HG03342 (cell line): ENCODE measurements at regions not wholly inside any gene's neighbourhood (a gene's known extent, or its start where the extent isn't known, plus 50 kb on each side); places are given as distances from the start of the nearest gene placed in this dataset.

Experiments
- ATAC-seq: cut with Tn5 transposase; IDR thresholded peaks from one replicate; pipeline ENCODE4 v1.9.1; 2021; ENCODE audit warnings: mild to moderate bottlenecking, moderate library complexity; ENCODE audit not compliant: unreplicated experiment

GRCh38 chr13:80562433-80563156 is 221.7 kb upstream of the SPRY2 start:
- ATAC-seq, result no peak

DNA sequence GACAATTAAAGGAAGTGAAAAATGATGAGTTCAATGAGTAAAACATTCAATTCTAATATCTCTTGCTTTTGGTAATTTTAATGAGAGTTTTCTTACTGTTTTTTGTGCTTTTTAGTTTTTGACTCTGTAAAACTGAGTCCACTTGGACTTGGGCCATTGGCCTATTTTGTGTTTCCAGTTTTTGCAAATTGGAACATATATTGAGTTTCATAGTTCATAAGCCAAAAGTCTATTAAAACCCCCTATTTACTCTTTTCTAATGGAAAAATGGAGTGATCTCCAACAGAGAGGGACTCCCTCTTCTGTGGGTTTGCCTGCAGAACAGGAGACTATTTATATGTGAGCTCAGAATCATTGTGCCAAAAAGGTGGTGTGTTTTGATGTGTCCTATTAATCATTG is 219.7 kb upstream of the SPRY2 start:
- no peak for ATAC-seq

DNA sequence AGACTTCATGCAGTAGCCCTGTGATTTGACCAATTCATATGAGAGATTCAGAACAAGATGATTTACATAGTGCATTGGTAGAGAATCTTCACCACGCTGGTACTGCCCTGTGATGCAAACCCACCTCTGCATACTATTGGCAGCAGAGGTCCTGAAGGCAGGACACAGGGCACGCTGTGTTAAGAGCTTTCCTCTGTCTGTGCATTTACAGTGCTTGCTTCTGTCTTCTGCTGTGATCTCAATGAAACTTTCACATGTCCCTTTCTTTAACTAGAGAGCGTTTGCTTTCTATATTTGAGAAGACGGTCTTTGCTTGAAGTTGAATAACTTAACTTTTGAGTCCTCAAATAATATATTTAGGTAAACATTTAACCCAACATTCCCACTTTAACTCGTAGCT is 219.0 kb upstream of the SPRY2 start:
- ATAC-seq, result no peak

DNA sequence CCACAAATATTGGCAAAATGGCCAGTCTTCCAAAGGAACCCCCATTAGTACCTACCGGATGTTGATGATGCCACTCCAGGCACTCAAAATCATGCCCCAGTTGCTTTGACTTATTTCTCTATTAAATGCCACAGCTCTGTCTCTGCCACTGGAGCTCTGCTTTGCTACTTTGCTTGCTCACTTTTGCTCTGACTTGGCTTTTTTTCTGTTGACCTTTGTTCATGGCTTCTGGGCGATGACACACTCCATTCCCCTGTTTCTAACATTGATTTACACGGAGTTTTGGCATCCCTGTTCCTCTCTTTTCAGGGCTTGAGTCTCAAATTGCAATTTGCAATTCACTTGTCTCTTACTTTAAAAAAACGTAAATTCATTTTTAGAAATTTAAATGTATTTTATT is 217.1 kb upstream of the SPRY2 start:
- no peak for ATAC-seq

DNA sequence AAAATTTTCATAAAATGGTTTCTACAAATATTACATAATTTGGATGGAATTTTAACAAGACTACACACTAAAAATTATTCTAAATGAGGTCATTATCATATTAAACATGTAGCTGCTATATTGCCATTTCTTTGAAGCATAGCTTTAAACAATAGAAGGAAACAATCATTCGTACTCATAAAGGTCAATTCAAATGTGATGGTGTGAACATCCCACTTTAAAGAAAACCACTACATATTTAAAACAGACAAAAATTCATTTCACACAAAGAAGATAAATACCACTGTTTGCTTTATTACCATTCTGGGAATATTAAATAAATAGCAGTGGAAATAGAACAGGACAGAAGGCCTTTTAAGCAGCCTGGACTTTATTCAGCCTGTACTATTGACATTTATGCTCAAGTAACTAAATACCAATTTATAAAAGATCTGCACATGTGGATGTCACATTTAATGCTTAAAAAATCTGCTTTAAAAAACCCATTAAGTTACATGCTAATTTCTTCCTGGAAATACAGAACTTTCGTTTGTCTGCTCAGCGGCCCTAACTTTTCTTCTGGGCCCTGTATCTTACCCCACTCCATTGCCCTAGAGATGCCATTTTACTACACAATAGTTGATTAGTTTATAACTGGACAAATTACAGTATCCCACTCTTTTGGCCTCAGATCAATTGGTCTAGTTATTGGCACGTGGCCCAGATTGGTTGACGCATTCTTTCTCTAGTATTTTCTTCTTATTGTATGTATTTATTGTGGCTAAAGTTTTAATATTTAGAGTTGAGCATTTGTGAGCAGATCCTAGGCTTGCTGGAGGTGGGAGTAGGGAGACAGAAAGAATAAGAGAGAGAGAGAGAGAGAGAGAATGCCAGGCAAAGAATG is 215.1 kb upstream of the SPRY2 start:
- ATAC-seq, result no peak

GRCh38 chr13:80552851-80553440 is 212.0 kb upstream of the SPRY2 start:
- no peak for ATAC-seq

- no peak for ATAC-seq
Observed at GRCh38 chr13:80551650-80552497, 210.9 kb upstream of the SPRY2 start.

GRCh38 chr13:80550971-80551441 is 210.1 kb upstream of the SPRY2 start:
- no peak for ATAC-seq

- no peak for ATAC-seq
Observed at GRCh38 chr13:80548915-80549314, 208.0 kb upstream of the SPRY2 start.

DNA sequence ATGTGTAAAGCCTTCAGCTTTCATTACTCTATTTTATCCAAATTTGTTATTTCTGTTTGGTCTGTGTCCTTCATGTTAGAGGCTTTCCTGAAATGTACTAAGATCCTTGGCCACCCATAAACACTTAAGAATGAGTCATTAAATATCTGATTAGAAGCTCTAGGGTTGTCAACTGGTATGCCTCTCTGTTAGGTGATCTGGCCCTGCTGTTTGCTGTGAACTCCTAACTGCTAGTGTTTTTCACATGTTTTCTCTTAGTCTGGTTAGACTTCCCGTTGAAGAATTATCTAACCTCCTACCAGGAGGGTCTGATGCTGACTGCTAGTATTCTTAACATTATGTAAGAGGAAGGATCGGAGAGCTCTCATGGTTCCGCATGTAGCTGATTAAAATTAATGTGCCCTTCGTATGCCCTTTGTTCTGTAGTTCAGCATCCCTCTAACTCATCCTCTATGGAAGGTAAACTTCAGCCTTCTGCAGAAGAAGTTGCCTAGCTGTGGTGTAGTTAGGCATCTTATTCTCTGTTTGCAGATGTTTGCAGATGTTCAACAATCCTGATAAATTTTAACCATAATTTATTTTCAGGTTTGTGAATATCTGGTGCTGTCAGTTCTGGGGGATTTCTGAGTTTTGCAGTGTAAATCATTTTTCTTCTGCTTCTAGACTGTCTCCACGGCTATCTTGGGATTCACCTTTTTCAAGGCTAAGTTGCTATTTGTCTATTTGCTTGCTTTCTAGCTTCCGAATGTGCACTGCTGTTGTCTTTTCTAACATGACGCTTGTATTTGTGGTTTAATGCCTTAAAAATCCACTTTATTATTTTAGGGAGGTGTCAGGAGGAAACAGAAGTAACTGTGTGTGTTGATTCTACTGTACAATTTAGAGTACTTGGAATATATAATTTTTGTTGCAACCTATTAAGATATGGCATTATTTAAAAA is 207.2 kb upstream of the SPRY2 start:
- no peak for ATAC-seq

GRCh38 chr13:80547341-80547740 is 206.4 kb upstream of the SPRY2 start:
- no peak for ATAC-seq

DNA sequence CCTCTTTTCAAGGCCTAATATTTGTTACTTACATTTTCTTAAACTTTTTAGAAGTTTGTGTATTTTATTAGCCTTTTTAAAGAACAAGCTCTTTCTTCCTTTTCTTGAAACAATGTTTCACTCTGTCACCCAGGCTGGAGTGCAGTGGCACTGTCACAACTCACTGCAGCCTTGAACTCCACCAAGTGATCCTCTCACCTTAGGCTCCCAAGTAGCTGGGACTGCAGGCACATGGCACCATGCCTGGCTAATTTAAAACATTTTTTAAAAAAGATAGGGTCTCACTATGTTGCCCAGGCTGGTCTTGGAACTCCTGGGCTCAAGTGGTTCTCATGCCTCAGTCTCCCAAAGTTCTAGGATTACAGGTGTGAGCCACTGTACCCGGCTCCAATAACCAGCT is 192.2 kb upstream of the SPRY2 start:
- ATAC-seq, result no peak

DNA sequence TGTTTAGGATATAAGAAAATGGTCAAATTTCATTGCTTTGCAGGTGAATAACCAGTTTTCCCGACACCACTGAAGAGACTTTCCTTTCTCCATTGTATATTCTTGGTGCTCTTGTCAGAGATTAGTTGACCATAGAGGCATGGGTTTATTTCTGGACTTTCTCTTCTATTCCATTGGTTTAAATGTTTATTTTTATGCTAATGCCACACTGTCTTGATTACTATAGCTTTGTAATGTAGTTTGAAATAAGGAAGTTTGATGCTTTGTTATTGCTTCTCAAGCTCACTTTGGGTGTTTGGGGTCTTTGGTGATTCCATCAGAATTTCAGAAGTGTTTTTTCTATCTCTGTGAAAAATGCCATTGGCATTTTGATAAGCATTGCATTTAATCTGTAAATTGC is 190.0 kb upstream of the SPRY2 start:
- ATAC-seq, result no peak

DNA sequence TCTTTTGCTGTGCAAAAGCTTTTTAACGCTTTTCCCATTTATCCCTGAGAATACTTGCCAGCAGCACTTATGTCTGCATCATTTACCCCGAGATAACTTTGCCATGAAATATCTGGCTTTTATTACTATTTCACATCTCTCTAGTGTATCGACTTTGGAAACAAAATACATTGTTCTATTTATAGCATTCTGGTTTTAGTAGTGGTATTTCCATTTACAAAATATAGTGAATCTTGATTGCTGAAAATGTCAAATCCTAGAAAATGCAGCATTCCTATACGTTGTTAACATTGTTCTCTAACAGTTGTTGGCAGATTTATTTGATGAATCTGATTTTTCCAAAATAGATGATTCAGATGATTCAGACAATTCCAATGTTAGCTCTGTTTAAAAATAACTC is 189.3 kb upstream of the SPRY2 start:
- ATAC-seq, result no peak

- no peak for ATAC-seq
Observed at GRCh38 chr13:80529734-80530133, 188.8 kb upstream of the SPRY2 start.

DNA sequence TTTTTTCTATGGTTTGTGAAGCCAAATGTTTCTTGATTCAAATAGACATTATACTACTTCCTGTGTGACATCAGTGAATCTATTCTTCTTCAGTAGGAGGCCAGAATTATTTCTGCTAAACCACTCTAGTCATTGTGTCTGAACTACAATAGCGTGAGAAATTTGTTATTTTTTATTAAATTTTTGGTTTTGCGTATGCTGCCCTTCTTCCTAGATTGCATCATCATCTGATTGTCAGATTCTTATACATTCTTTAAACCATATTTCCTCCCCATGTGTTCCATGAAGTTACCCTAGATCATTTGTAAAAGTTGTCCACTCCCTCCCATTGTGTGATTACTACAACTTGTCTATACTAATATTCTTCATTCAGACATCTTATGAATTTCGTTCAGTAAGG is 187.8 kb upstream of the SPRY2 start:
- ATAC-seq, result no peak

GRCh38 chr13:80527400-80527799 is 186.5 kb upstream of the SPRY2 start:
- no peak for ATAC-seq

DNA sequence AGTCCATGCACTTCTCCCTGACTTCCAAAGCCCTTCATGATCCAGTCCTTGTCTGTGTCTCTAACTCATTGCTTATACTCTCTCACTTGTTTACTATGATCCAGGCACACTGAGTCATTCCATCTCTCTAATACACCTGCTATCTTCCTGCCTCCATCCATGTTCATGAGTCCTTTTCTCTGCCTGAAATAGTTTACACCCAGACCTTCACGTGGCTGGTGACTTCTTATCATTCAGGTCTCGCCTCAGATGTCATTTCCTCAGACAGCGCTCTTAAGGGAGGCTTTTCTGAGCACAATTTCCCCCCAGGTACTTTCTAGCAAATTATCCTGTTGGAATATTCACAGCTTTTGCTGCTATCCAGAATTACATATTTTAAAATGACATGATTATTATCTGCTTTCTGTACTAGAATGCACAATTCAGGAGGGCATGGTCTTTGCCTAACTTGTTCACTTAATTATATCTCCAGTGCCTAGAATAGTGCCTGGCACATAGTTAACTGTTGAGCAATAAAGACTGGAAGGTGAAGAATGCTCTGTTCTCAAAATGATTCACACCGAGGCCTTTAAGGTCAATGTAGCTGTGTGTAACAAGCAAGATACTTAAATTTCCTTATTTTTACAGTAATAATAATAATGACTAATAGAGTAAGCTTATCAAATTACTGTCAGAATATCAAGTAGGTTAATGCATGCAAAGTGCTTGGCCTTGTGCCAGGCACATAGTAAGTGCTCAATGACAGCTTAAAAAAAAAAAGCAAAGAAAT is 183.7 kb upstream of the SPRY2 start:
- ATAC-seq, result no peak

DNA sequence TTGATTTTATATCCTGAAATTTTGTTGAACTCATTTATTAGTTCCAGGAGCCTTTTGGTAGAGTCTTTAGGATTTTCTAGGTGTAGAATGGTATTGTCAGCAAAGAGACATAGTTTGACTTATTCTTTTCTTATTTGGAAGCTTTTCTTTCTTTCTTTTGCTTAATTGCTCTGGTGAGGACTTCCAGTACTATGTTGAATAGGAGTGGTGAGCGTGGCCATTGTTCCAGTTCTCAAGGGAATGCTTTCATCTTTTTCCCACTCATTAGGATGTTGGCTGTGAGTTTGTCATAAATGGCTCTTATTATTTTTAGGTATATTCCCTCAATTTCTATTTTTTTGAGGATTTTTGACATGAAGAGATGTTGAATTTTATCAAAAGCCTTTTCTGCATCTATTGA is 182.2 kb upstream of the SPRY2 start:
- ATAC-seq, result no peak
